BJ (cell line): ENCODE measurements at regions not wholly inside any gene's neighbourhood (a gene's known extent, or its start where the extent isn't known, plus 50 kb on each side); places are given as distances from the start of the nearest gene placed in this dataset.

Experiments used
- CTCF ChIA-PET: fragments of 350-600 bp; formaldehyde crosslinking; extraction: SDS; loops from one replicate; lab custom pipeline; 2021; ENCODE audit warnings: antibody characterized with exemption, inconsistent platforms; lab: Yijun Ruan, JAX
- POLR2A ChIA-PET: fragments of 300-600 bp; sonication (Branson Sonifier 250); formaldehyde crosslinking; extraction: SDS; loops from one replicate; lab custom pipeline; 2021; ENCODE audit warnings: antibody characterized with exemption; lab: Charles Lee
- DNase-seq: peaks from one replicate; pipeline ENCODE4 v3.0.0-alpha.2; 2011; ENCODE audit warnings: low read depth
- H3K27me3 ChIP-seq: 2 replicates; pipeline ENCODE4 v1.6.0; 2011; ENCODE audit warnings: low read length; ENCODE audit not compliant: control insufficient read depth, insufficient read depth
- H3K36me3 ChIP-seq: 2 replicates; pipeline ENCODE4 v1.5.1; 2011; ENCODE audit warnings: low read length; ENCODE audit not compliant: control insufficient read depth, insufficient read depth
- H3K4me3 ChIP-seq: 2 replicates; pipeline ENCODE4 v1.5.1; 2011; ENCODE audit warnings: low read depth, mild to moderate bottlenecking, control low read depth, low read length
- TF ChIP-seq, protein P1 (sequence below): IDR thresholded peaks from 2 replicates; pipeline ENCODE4 v1.5.1; 2011; ENCODE audit warnings: low read depth, mild to moderate bottlenecking, control low read depth, inconsistent platforms, low read length, moderate library complexity; ENCODE audit not compliant: insufficient read depth

- no peak for DNase-seq
- CTCF ChIA-PET = no interaction called here
- TF ChIP-seq, protein P1, sequence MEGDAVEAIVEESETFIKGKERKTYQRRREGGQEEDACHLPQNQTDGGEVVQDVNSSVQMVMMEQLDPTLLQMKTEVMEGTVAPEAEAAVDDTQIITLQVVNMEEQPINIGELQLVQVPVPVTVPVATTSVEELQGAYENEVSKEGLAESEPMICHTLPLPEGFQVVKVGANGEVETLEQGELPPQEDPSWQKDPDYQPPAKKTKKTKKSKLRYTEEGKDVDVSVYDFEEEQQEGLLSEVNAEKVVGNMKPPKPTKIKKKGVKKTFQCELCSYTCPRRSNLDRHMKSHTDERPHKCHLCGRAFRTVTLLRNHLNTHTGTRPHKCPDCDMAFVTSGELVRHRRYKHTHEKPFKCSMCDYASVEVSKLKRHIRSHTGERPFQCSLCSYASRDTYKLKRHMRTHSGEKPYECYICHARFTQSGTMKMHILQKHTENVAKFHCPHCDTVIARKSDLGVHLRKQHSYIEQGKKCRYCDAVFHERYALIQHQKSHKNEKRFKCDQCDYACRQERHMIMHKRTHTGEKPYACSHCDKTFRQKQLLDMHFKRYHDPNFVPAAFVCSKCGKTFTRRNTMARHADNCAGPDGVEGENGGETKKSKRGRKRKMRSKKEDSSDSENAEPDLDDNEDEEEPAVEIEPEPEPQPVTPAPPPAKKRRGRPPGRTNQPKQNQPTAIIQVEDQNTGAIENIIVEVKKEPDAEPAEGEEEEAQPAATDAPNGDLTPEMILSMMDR = no peak
- H3K4me3 ChIP-seq = no peak overlapping the region
- POLR2A ChIA-PET = no interaction called here
- no peaks in the 10 kb centered on the region for H3K36me3 ChIP-seq
- H3K27me3 ChIP-seq = no peaks in the 10 kb centered on the region
Observed at GRCh38 chr3:80018375-80018774, 250.6 kb upstream of the ROBO1 start.

GRCh38 chr3:80017369-80017768 is 249.6 kb upstream of the ROBO1 start:
- H3K36me3 ChIP-seq = no peaks in the 10 kb centered on the region
- no peak overlapping the region for H3K4me3 ChIP-seq
- TF ChIP-seq, protein P1 = no peak
- no peak for DNase-seq
- ChIA-PET POLR2A (no interaction called here), CTCF (no interaction called here)
- H3K27me3 ChIP-seq = no peaks in the 10 kb centered on the region

- Histone ChIP-seq H3K27me3 (no peaks in the 10 kb centered on the region), H3K36me3 (no peaks in the 10 kb centered on the region), H3K4me3 (no peak overlapping the region)
- DNase-seq = no peak
- TF ChIP-seq, protein P1 = no peak
- POLR2A ChIA-PET = no interaction called here
- CTCF ChIA-PET = no interaction called here
Observed at GRCh38 chr3:80014576-80014975, 246.8 kb upstream of the ROBO1 start.

DNA sequence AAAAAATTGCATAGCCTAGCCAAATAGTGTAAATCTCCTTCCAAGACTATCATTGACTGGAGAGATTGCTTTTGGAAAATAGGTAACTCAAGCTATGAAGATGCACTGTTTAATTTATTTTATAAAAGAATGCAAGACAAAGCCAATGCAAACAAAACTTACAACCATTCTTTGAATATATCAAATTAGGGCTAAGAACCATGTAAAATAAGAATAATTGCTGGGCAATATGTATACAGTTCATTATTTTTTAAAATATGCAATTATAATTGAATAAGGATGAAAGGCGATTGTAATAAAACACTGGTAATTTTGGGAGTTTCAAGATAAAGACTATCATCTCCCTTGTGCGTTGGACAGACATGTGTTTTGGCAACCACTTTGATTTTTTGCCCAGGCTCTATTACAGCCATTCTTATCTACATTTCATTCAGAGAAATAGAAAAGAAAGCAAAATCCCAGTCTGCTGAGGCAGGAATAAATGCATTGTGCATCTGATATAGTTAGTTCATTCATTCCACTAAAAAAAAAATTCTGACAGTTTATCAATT is 242.3 kb upstream of the ROBO1 start:
- TF ChIP-seq, protein P1 = no peak
- no peaks in the 10 kb centered on the region for H3K27me3 ChIP-seq
- H3K36me3 ChIP-seq = no peaks in the 10 kb centered on the region
- H3K4me3 ChIP-seq = no peak overlapping the region
- CTCF ChIA-PET = no interaction called here
- POLR2A ChIA-PET = no interaction called here
- DNase-seq = no peak

- no peak for DNase-seq
- POLR2A ChIA-PET = no interaction called here
- no peaks in the 10 kb centered on the region for H3K27me3 ChIP-seq
- CTCF ChIA-PET = no interaction called here
- H3K36me3 ChIP-seq = no peaks in the 10 kb centered on the region
- H3K4me3 ChIP-seq = no peak overlapping the region
- TF ChIP-seq, protein P1 = no peak
Observed at GRCh38 chr3:80007522-80007921, 239.7 kb upstream of the ROBO1 start.
